ENCODE measurements at regions not wholly inside any gene's neighbourhood (a gene's known extent, or its start where the extent isn't known, plus 50 kb on each side); places are given as distances from the start of the nearest gene placed in this dataset.

- Histone ChIP-seq H3K4me3 (ENCODE audit: insufficient read length, low read depth) (no peak overlapping the region), H3K36me3 (ENCODE audit: insufficient read depth, insufficient read length, low read length) (no peaks in the 10 kb centered on the region), H3K4me1 (ENCODE audit: insufficient read depth, insufficient read length) (no peaks in the 10 kb centered on the region), H3K27me3 (ENCODE audit: insufficient read depth, insufficient read length) (no peaks in the 10 kb centered on the region), H3K9me3 (ENCODE audit: insufficient read depth, low read length) (no peaks in the 10 kb centered on the region; the same call in 1 of the 2 replicates), H3K9ac (ENCODE audit: insufficient read length, low read depth) (no peak overlapping the region)
- no peak for TF ChIP-seq YY1 (IDR thresholded peaks at IDR 0.05; ENCODE audit: insufficient read depth, insufficient read length)
- DNase-seq (ENCODE audit: low read depth, low spot score), result no peak
These were observed 630.6 kb upstream of the SEMA6A start for GRCh38 chr5:117204926-117205869.

GRCh38 chr5:117204404-117204803 is 629.8 kb upstream of the SEMA6A start:
- Histone ChIP-seq H3K9ac (ENCODE audit: insufficient read length, low read depth) (no peak overlapping the region), H3K36me3 (ENCODE audit: insufficient read depth, insufficient read length, low read length) (no peaks in the 10 kb centered on the region), H3K9me3 (ENCODE audit: insufficient read depth, low read length) (no peaks in the 10 kb centered on the region; the same call in 1 of the 2 replicates), H3K27me3 (ENCODE audit: insufficient read depth, insufficient read length) (no peaks in the 10 kb centered on the region), H3K4me3 (ENCODE audit: insufficient read length, low read depth) (no peak overlapping the region), H3K4me1 (ENCODE audit: insufficient read depth, insufficient read length) (no peaks in the 10 kb centered on the region)
- TF ChIP-seq SUZ12 (IDR thresholded peaks at IDR 0.05; ENCODE audit: extremely low read depth, insufficient read depth, insufficient read length) (no peak), YY1 (IDR thresholded peaks at IDR 0.05; ENCODE audit: insufficient read depth, insufficient read length) (no peak), ZNF274 (IDR thresholded peaks at IDR 0.05; ENCODE audit: low read depth, low read length) (no peak)
- no peak for DNase-seq (ENCODE audit: low read depth, low spot score)

- TF ChIP-seq YY1 (IDR thresholded peaks at IDR 0.05; ENCODE audit: insufficient read depth, insufficient read length) (no peak), ZNF274 (IDR thresholded peaks at IDR 0.05; ENCODE audit: low read depth, low read length) (no peak), SUZ12 (IDR thresholded peaks at IDR 0.05; ENCODE audit: extremely low read depth, insufficient read depth, insufficient read length) (no peak)
- Histone ChIP-seq H3K9me3 (ENCODE audit: insufficient read depth, low read length) (no peaks in the 10 kb centered on the region), H3K4me3 (ENCODE audit: insufficient read length, low read depth) (no peak overlapping the region), H3K9ac (ENCODE audit: insufficient read length, low read depth) (no peak overlapping the region), H3K36me3 (ENCODE audit: insufficient read depth, insufficient read length, low read length) (no peaks in the 10 kb centered on the region), H3K4me1 (ENCODE audit: insufficient read depth, insufficient read length) (no peaks in the 10 kb centered on the region), H3K27me3 (ENCODE audit: insufficient read depth, insufficient read length) (no peaks in the 10 kb centered on the region)
- no peak for DNase-seq (ENCODE audit: low read depth, low spot score)
These were observed 629.0 kb upstream of the SEMA6A start for GRCh38 chr5:117203584-117203983.

GRCh38 chr5:117201001-117201400 is 626.4 kb upstream of the SEMA6A start:
- H3K36me3 ChIP-seq (ENCODE audit: insufficient read depth, insufficient read length, low read length), result no peaks in the 10 kb centered on the region
- H3K9me3 ChIP-seq (ENCODE audit: insufficient read depth, low read length), result no peaks in the 10 kb centered on the region
- DNase-seq (ENCODE audit: low read depth, low spot score), result no peak
- H3K9ac ChIP-seq (ENCODE audit: insufficient read length, low read depth), result no peak overlapping the region
- TF ChIP-seq ZNF274 (IDR thresholded peaks at IDR 0.05; ENCODE audit: low read depth, low read length), result no peak
- no peak for TF ChIP-seq SUZ12 (IDR thresholded peaks at IDR 0.05; ENCODE audit: extremely low read depth, insufficient read depth, insufficient read length)
- H3K4me1 ChIP-seq (ENCODE audit: insufficient read depth, insufficient read length), result no peaks in the 10 kb centered on the region
- H3K4me3 ChIP-seq (ENCODE audit: insufficient read length, low read depth), result no peak overlapping the region
- H3K27me3 ChIP-seq (ENCODE audit: insufficient read depth, insufficient read length), result no peaks in the 10 kb centered on the region

GRCh38 chr5:117195076-117195475 is 620.5 kb upstream of the SEMA6A start:
- Histone ChIP-seq H3K27me3 (ENCODE audit: insufficient read depth, insufficient read length) (no peaks in the 10 kb centered on the region), H3K4me3 (ENCODE audit: insufficient read length, low read depth) (no peak overlapping the region), H3K9me3 (ENCODE audit: insufficient read depth, low read length) (peaks cover 9% of the 10 kb centered on the region; the same call in 1 of the 2 replicates), H3K36me3 (ENCODE audit: insufficient read depth, insufficient read length, low read length) (no peaks in the 10 kb centered on the region), H3K4me1 (ENCODE audit: insufficient read depth, insufficient read length) (no peaks in the 10 kb centered on the region), H3K9ac (ENCODE audit: insufficient read length, low read depth) (no peak overlapping the region)
- no peak for TF ChIP-seq YY1 (IDR thresholded peaks at IDR 0.05; ENCODE audit: insufficient read depth, insufficient read length)
- DNase-seq (ENCODE audit: low read depth, low spot score), result no peak

GRCh38 chr5:117191251-117191650 is 616.6 kb upstream of the SEMA6A start:
- no peaks in the 10 kb centered on the region for H3K4me1 ChIP-seq (ENCODE audit: insufficient read depth, insufficient read length)

GRCh38 chr5:117189784-117190183 is 615.2 kb upstream of the SEMA6A start:
- TF ChIP-seq SUZ12 (IDR thresholded peaks at IDR 0.05; ENCODE audit: extremely low read depth, insufficient read depth, insufficient read length) (no peak), YY1 (IDR thresholded peaks at IDR 0.05; ENCODE audit: insufficient read depth, insufficient read length) (no peak), ZNF274 (IDR thresholded peaks at IDR 0.05; ENCODE audit: low read depth, low read length) (no peak)
- Histone ChIP-seq H3K4me1 (ENCODE audit: insufficient read depth, insufficient read length) (no peaks in the 10 kb centered on the region), H3K36me3 (ENCODE audit: insufficient read depth, insufficient read length, low read length) (no peaks in the 10 kb centered on the region), H3K27me3 (ENCODE audit: insufficient read depth, insufficient read length) (no peaks in the 10 kb centered on the region), H3K4me3 (ENCODE audit: insufficient read length, low read depth) (no peak overlapping the region), H3K9me3 (ENCODE audit: insufficient read depth, low read length) (peaks cover 9% of the 10 kb centered on the region; the same call in 1 of the 2 replicates), H3K9ac (ENCODE audit: insufficient read length, low read depth) (no peak overlapping the region)
- DNase-seq (ENCODE audit: low read depth, low spot score), result no peak

More at GRCh38 chr5:117191251-117191650, 616.6 kb upstream of the SEMA6A start:
- H3K36me3 ChIP-seq (ENCODE audit: insufficient read depth, insufficient read length, low read length), result no peaks in the 10 kb centered on the region
- peaks cover 9% of the 10 kb centered on the region; the same call in 1 of the 2 replicates for H3K9me3 ChIP-seq (ENCODE audit: insufficient read depth, low read length)
- H3K27me3 ChIP-seq (ENCODE audit: insufficient read depth, insufficient read length), result no peaks in the 10 kb centered on the region
- DNase-seq (ENCODE audit: low read depth, low spot score), result no peak
- H3K9ac ChIP-seq (ENCODE audit: insufficient read length, low read depth), result no peak overlapping the region
- no peak for TF ChIP-seq YY1 (IDR thresholded peaks at IDR 0.05; ENCODE audit: insufficient read depth, insufficient read length)
- TF ChIP-seq ZNF274 (IDR thresholded peaks at IDR 0.05; ENCODE audit: low read depth, low read length), result no peak
- no peak overlapping the region for H3K4me3 ChIP-seq (ENCODE audit: insufficient read length, low read depth)

Data from NT2/D1 (cell line).